DOHH2 (cell line): ENCODE measurements at regions not wholly inside any gene's neighbourhood (a gene's known extent, or its start where the extent isn't known, plus 50 kb on each side); places are given as distances from the start of the nearest gene placed in this dataset.
"Not testable (repeated sequence)": the region's sequence is repeated elsewhere in the genome, so short reads cannot be mapped to it uniquely, and the experiment has no call there.

ENCODE experiments used
- H3F3A ChIP-seq: fragments of 200-600 bp; sonication (generic), shearing (Covaris generic); 2 replicates; pipeline ENCODE4 v1.6.0; 2016; ENCODE audit warnings: antibody characterized with exemption, mild to moderate bottlenecking; ENCODE audit not compliant: control insufficient read depth, insufficient read depth
- H3K27ac ChIP-seq: fragments of 200-600 bp; sonication (generic); 2 replicates; pipeline ENCODE4 v1.5.1; 2014; ENCODE audit warnings: low read depth, mild to moderate bottlenecking, low read length, moderate library complexity
- H3K27me3 ChIP-seq: fragments of 200-600 bp; sonication (generic); 2 replicates; pipeline ENCODE4 v1.6.1; 2014; ENCODE audit warnings: mild to moderate bottlenecking, low read length, mixed read lengths; ENCODE audit not compliant: control insufficient read depth
- H3K36me3 ChIP-seq: fragments of 200-600 bp; sonication (generic); 2 replicates; pipeline ENCODE4 v1.6.1; 2014; ENCODE audit warnings: mild to moderate bottlenecking, low read length, moderate library complexity, mixed read lengths; ENCODE audit not compliant: control insufficient read depth
- H3K4me1 ChIP-seq: fragments of 200-600 bp; sonication (generic); 2 replicates; pipeline ENCODE4 v1.6.1; 2014; ENCODE audit warnings: mild to moderate bottlenecking, low read length, mixed read lengths; ENCODE audit not compliant: control insufficient read depth
- H3K4me2 ChIP-seq: fragments of 200-600 bp; sonication (generic); 2 replicates; pipeline ENCODE4 v1.6.0; 2014; ENCODE audit warnings: mild to moderate bottlenecking, low read length, moderate library complexity
- H3K4me3 ChIP-seq: fragments of 200-600 bp; sonication (generic); 2 replicates; pipeline ENCODE4 v1.5.1; 2014; ENCODE audit warnings: mild to moderate bottlenecking, low read length, mixed read lengths
- H3K79me2 ChIP-seq: fragments of 200-600 bp; sonication (generic); 2 replicates; pipeline ENCODE4 v1.6.1; 2014; ENCODE audit warnings: mild to moderate bottlenecking, low read length, mixed read lengths; ENCODE audit not compliant: control insufficient read depth
- H3K9me2 ChIP-seq: fragments of 200-600 bp; sonication (generic); replicated peaks from 2 replicates; pipeline ENCODE4 v1.6.1; 2014; ENCODE audit warnings: mild to moderate bottlenecking, low read length, mixed read lengths; ENCODE audit not compliant: control insufficient read depth
- H3K9me3 ChIP-seq: fragments of 200-600 bp; sonication (generic); 2 replicates; pipeline ENCODE4 v1.6.1; 2014; ENCODE audit warnings: antibody characterized with exemption, low read length, mixed read lengths; ENCODE audit not compliant: control insufficient read depth, insufficient read depth
- H4K20me1 ChIP-seq: fragments of 200-600 bp; sonication (generic); 2 replicates; pipeline ENCODE4 v1.6.0; 2014; ENCODE audit warnings: low read depth, mild to moderate bottlenecking, antibody characterized with exemption, low read length, moderate library complexity; ENCODE audit not compliant: control insufficient read depth, insufficient read depth
- CTCF ChIP-seq: fragments of 200-600 bp; sonication (generic); IDR thresholded peaks from one replicate; pipeline ENCODE4 v1.5.1; 2014; ENCODE audit warnings: antibody characterized with exemption, mild to moderate bottlenecking, low read depth, low read length; ENCODE audit not compliant: poor library complexity, severe bottlenecking
- EZH2phosphoT487 ChIP-seq: fragments of 200-600 bp; sonication (generic); IDR thresholded peaks from 2 replicates; pipeline ENCODE4 v1.6.1; 2017; ENCODE audit warnings: borderline replicate concordance, mild to moderate bottlenecking, antibody characterized with exemption, low read length, moderate library complexity, mixed read lengths

GRCh38 chr13:19123502-19123901 lies 58.1 kb downstream of the TUBA3C start:
- no peak overlapping the region for H3K4me3 ChIP-seq
- H3K27ac ChIP-seq = no peak overlapping the region
- no peaks in the 10 kb centered on the region for H3F3A ChIP-seq
- no peak overlapping the region for H3K4me2 ChIP-seq
- TF ChIP-seq EZH2phosphoT487 = no peak
- TF ChIP-seq CTCF = no peak
- no peaks in the 10 kb centered on the region; the same call in 1 of the 2 replicates for H3K9me3 ChIP-seq
- no peaks in the 10 kb centered on the region for H3K79me2 ChIP-seq
- no peaks in the 10 kb centered on the region for H3K36me3 ChIP-seq
- no peaks in the 10 kb centered on the region for H4K20me1 ChIP-seq
- no peaks in the 10 kb centered on the region for H3K27me3 ChIP-seq
- H3K9me2 ChIP-seq = no peaks in the 10 kb centered on the region
- no peaks in the 10 kb centered on the region for H3K4me1 ChIP-seq

GRCh38 chr13:19117913-19118739 lies 63.5 kb downstream of the TUBA3C start:
- Histone ChIP-seq H3K4me2 (no peak overlapping the region), H3K27me3 (no peaks in the 10 kb centered on the region), H3K36me3 (no peaks in the 10 kb centered on the region), H3K9me2 (no peaks in the 10 kb centered on the region), H3K27ac (no peak overlapping the region), H3K4me3 (no peak overlapping the region), H3K4me1 (no peaks in the 10 kb centered on the region), H3K79me2 (no peaks in the 10 kb centered on the region), H3F3A (no peaks in the 10 kb centered on the region), H3K9me3 (peaks cover 18% of the 10 kb centered on the region; the same call in 1 of the 2 replicates), H4K20me1 (no peaks in the 10 kb centered on the region)
- TF ChIP-seq CTCF (no peak), EZH2phosphoT487 (no peak)

GRCh38 chr13:19109225-19109624 lies 72.4 kb downstream of the TUBA3C start:
- H3K4me3 ChIP-seq, H3K27ac ChIP-seq, H3K9me3 ChIP-seq: not testable (repeated sequence)

GRCh38 chr13:19103140-19103539 lies 78.5 kb downstream of the TUBA3C start:
- Histone ChIP-seq H3K4me1 (no peaks in the 10 kb centered on the region), H3K4me3 (no peak overlapping the region), H3K79me2 (no peaks in the 10 kb centered on the region), H3K27ac (no peak overlapping the region), H4K20me1 (no peaks in the 10 kb centered on the region), H3K27me3 (no peaks in the 10 kb centered on the region), H3F3A (no peaks in the 10 kb centered on the region), H3K9me2 (no peaks in the 10 kb centered on the region), H3K9me3 (no peaks in the 10 kb centered on the region), H3K36me3 (no peaks in the 10 kb centered on the region), H3K4me2 (no peak overlapping the region)
- TF ChIP-seq EZH2phosphoT487 (no peak), CTCF (no peak)

More at GRCh38 chr13:19109225-19109624, 72.4 kb downstream of the TUBA3C start:
- not testable (repeated sequence) for H3K9me2 ChIP-seq, H3K27me3 ChIP-seq, H3K4me2 ChIP-seq, H3K79me2 ChIP-seq, H3K4me1 ChIP-seq, H4K20me1 ChIP-seq, H3K36me3 ChIP-seq, H3F3A ChIP-seq
